ENCODE measurements at regions not wholly inside any gene's neighbourhood (a gene's known extent, or its start where the extent isn't known, plus 50 kb on each side); places are given as distances from the start of the nearest gene placed in this dataset.

- no peak for DNase-seq (ENCODE audit: low read depth)
- H3K4me3 ChIP-seq (ENCODE audit: low read depth, low read length): no peak overlapping the region
- in situ Hi-C loops (cut with HindIII; ENCODE audit: low sequenced_read_pairs): no loop called here
- TF ChIP-seq CTCF (IDR thresholded peaks at IDR 0.05; ENCODE audit: low read depth, low read length, missing control alignments): no peak
These were observed 1398.9 kb downstream of the BRD1 start for GRCh38 chr22:48428631-48429371.

DNA sequence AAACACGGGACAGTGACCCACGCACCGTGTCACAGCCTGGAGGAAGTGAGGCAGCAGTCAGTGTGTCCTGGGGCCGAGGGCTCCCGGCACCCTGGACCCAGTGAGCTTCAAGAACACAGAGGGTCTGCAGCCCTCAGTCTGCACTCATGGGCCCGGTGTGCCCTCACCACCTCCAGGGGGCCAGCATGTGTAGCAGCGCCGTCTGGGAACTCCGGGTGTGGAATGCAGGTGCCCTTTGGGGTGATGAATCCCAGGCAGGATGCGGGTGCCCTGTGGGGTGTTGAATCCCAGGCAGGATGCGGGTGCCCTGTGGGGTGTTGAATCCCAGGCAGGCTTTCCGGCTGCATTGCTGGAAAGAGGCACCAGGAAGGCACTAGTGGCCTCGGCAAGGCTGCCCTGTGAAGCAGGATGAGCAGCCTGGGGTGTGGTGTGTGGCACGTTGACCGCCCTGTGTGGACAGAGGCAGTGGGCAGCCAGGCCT is 1399.9 kb downstream of the BRD1 start:
- no peak for TF ChIP-seq CTCF (IDR thresholded peaks at IDR 0.05; ENCODE audit: low read depth, low read length, missing control alignments)
- DNase-seq (ENCODE audit: low read depth): no peak
- in situ Hi-C loops (cut with HindIII; ENCODE audit: low sequenced_read_pairs): no loop called here
- no peak overlapping the region for H3K4me3 ChIP-seq (ENCODE audit: low read depth, low read length)

DNA sequence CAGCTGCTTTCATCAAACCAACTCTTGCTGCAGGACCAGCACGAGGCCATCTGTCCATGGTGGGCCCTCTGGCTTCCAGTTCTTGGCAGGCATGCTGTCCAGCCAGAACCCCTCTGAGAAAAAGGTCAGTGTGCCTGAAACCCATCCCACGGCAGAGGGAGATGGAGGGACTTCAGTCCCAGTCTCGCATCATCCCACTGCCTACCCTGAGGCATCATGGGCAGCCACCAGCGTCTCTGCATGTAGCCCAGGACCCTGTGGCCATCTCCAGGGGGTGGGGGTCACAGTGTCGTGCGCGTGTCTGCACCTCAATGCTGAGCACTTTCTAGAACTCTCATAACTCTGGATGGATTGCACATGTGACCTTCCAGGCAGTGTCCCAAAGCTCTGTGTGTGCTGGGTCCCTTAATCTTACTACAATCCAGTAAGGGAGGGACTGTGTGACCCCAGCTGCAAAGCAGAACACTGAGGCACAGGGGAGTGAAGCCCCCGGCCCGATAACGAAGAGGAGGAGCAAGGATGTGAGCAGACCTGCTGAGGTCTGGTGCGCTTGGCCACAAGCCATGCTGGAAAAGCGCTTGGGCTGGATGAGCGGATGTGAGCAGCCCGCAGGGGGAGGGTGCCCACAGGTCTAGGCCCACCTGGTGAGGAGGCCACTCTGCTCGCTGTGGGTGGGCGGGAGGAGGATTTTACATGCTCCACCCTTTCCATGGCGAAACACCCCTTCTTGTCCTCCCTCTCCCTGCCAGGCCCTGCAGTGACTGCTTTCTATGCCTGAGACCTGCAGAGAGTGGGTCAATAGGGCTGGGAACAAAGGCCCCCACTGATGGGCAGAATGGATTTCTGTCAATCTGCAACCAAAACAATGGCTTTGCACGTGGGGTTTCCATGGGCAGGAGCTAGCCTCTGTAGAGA is 1401.0 kb downstream of the BRD1 start:
- in situ Hi-C loops (cut with HindIII; ENCODE audit: low sequenced_read_pairs): no loop called here
- no peak for TF ChIP-seq CTCF (IDR thresholded peaks at IDR 0.05; ENCODE audit: low read depth, low read length, missing control alignments)
- H3K4me3 ChIP-seq (ENCODE audit: low read depth, low read length): no peak overlapping the region
- DNase-seq (ENCODE audit: low read depth): no peak

DNA sequence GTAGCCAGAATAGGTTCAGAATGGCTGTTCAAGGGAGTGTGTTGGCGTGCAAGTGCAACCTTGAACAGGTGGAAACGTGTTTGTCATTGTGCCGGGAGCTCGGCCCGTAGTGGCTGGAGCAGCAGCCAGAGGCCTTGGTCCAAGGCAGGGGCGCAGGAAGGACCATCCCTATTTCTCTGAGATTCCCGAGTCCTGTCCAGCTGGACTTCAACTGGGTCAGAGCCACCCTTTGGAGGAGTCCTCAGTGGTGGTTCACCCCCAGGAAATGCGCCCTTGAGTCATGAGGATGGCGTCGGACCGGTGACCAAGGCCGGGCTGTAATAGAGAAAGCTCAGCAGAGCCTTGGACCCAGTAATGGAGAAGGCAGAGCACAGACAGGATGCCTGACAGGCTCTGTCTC is 1402.0 kb downstream of the BRD1 start:
- TF ChIP-seq CTCF (IDR thresholded peaks at IDR 0.05; ENCODE audit: low read depth, low read length, missing control alignments): no peak
- no peak for DNase-seq (ENCODE audit: low read depth)
- no peak overlapping the region for H3K4me3 ChIP-seq (ENCODE audit: low read depth, low read length)
- in situ Hi-C loops (cut with HindIII; ENCODE audit: low sequenced_read_pairs): no loop called here

- TF ChIP-seq CTCF (IDR thresholded peaks at IDR 0.05; ENCODE audit: low read depth, low read length, missing control alignments): no peak
- no peak overlapping the region for H3K4me3 ChIP-seq (ENCODE audit: low read depth, low read length)
- DNase-seq (ENCODE audit: low read depth): no peak
- in situ Hi-C loops (cut with HindIII; ENCODE audit: low sequenced_read_pairs): no loop called here
These were observed 1402.6 kb downstream of the BRD1 start for GRCh38 chr22:48425091-48425506.

DNA sequence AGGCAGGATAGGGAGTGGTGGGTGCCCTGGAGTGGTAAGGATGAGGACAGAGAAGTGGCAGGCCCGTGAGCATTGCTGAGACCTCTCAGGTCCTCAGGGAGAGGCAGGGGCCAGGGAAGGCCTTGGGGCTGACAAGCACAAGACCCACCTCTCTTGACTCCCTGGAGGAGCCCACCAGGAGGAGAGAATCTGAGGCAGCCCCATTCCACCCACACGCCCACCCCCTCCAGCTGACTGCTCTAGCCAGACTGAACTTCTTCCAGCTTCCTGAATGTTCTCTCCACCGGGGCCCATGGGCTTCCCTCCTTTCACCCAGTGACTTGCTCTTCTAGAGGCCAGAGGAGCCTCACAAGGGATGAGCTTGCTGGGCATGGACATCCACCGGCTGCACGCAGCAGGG is 1403.0 kb downstream of the BRD1 start:
- TF ChIP-seq CTCF (IDR thresholded peaks at IDR 0.05; ENCODE audit: low read depth, low read length, missing control alignments): no peak
- in situ Hi-C loops (cut with HindIII; ENCODE audit: low sequenced_read_pairs): no loop called here
- no peak overlapping the region for H3K4me3 ChIP-seq (ENCODE audit: low read depth, low read length)
- no peak for DNase-seq (ENCODE audit: low read depth)
